ENCODE measurements at regions not wholly inside any gene's neighbourhood (a gene's known extent, or its start where the extent isn't known, plus 50 kb on each side); places are given as distances from the start of the nearest gene placed in this dataset.
"Not testable (repeated sequence)": the region's sequence is repeated elsewhere in the genome, so short reads cannot be mapped to it uniquely, and the experiment has no call there.

DNA sequence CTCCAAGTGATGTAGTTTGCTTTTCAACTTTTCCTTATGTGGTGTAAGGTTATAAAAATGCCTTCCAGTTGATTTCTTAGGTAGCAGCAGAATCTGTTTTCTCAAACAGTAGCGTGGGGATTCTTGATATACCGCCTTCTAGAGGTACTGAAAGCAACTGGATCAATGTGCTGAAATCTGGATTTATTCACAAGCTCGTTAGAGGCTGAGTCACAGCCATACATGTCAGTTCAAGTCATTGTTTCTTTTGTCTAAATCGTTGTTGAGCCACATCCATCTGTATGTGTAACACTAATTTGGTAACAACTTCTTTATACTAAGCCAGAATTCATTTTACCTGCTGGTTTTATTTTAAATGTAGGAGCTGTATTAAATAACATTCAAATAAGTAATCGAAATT, 200.0 kb upstream of the MAD2L1 start:
- DNase-seq (ENCODE audit: insufficient read length, low spot score) = no peak
- no peak for TF ChIP-seq POLR2A (IDR thresholded peaks at IDR 0.05; ENCODE audit: low read depth, low read length)
- no peak for FAIRE-seq

DNA sequence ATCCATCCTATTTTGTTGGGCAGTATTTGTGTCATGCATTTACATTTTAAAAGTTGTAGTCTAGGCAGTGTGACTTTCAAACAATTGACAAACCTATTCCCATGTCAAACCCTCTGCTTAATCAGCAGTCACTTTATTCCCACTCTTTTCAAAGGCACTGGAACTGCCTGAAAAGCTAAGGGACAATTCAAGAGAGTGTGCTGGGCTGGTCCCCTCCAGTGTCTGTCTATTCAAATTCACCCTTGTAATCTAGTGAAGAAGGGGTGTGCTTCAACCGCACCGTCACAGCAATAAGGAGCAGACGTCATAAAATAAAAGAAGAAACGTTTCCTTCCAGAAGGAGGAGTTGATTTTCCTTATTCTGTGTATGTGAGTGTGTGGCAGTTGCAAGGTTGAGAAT, 197.0 kb upstream of the MAD2L1 start:
- FAIRE-seq (no peak), DNase-seq (ENCODE audit: insufficient read length, low spot score) (no peak)
- TF ChIP-seq POLR2A (IDR thresholded peaks at IDR 0.05; ENCODE audit: low read depth, low read length) = no peak

DNA sequence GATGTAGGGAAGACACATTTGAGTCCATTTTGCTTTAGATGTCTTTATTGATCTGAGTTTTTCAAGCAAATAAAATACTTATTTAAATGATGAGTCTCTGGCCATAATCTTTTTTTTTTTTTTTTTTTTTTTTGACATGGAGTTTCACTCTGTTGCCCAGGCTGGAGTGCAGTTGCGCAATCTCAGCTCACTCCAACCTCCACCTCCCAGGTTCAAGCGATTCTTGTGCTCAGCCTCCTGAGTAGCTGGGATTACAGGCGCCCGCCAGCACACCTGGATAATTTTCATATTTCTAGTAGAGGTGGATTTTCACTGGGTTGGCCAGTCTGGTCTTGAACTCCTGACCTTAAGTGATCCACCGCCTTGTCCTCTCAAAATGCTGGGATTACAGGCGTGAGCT, 194.5 kb upstream of the MAD2L1 start:
- TF ChIP-seq POLR2A (IDR thresholded peaks at IDR 0.05; ENCODE audit: low read depth, low read length) = no peak
- FAIRE-seq (no peak), DNase-seq (ENCODE audit: insufficient read length, low spot score) (no peak)

DNA sequence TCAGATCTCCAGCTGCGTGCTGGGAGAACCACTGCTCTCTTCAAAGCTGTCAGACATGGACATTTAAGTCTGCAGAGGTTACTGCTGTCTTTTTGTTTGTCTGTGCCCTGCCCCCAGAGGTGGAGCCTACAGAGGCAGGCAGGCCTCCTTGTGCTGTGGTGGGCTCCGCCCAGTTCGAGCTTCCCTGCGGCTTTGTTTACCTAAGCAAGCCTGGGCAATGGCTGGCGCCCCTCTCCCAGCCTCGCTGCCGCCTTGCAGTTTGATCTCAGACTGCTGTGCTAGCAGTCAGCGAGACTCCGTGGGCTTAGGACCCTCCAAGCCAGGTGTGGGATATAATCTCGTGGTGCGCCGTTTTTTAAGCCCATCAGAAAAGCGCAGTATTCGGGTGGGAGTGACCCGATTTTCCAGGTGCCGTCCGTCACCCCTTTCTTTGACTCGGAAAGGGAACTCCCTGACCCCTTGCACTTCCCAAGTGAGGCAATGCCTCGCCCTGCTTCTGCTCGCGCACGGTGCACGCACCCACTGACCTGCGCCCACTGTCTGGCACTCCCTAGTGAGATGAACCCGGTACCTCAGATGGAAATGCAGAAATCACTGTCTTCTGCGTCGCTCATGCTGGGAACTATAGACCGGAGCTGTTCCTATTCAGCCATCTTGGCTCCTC, 189.6 kb upstream of the MAD2L1 start:
- FAIRE-seq; DNase-seq (ENCODE audit: insufficient read length, low spot score): not testable (repeated sequence)

- FAIRE-seq (no peak), DNase-seq (ENCODE audit: insufficient read length, low spot score) (no peak)
- TF ChIP-seq POLR2A (IDR thresholded peaks at IDR 0.05; ENCODE audit: low read depth, low read length) = no peak
Observed at GRCh38 chr4:120238277-120238973, 171.8 kb upstream of the MAD2L1 start.

DNA sequence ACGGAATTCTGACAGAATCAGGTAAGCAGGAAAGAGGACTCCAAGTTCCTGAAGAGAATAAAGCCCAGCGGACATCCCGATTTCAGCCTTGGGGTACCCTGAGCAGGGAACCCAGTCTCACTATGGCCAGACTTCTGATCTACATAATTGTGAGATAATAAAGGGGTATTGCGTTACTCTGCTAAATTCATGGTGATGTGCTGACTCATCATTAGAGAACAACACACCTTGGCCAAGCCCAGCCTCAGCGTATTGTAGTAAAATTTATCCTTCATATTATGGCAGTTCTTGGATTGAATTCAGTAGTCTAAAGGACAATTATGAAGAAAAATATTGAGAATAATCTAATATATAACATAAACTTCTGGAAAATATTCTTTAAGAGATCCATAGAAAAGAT, 170.2 kb upstream of the MAD2L1 start:
- TF ChIP-seq POLR2A (IDR thresholded peaks at IDR 0.05; ENCODE audit: low read depth, low read length) = no peak
- FAIRE-seq (no peak), DNase-seq (ENCODE audit: insufficient read length, low spot score) (no peak)

DNA sequence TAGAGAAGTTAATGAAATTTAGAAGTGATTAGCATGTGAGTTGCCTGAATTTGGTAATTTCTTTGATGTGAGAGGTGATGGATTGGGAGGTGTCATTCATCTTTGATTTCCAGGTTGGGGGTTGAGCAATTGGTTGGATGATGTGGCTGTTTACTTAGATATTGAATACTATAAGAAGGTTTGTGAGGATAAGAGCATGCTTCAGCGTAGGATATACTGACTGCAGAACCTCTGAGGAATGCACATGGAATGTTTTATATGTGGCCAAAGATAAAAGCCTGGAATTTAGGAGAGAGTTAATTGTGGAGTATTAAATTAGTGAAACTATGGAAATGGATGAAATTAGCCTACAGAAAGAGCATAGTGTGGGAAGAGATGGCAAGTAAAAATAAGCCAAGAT, 165.4 kb upstream of the MAD2L1 start:
- no peak for FAIRE-seq
- DNase-seq (ENCODE audit: insufficient read length, low spot score) = no peak
- no peak for TF ChIP-seq POLR2A (IDR thresholded peaks at IDR 0.05; ENCODE audit: low read depth, low read length)

- no peak for TF ChIP-seq POLR2A (IDR thresholded peaks at IDR 0.05; ENCODE audit: low read depth, low read length)
- FAIRE-seq = no peak
Observed at GRCh38 chr4:120228086-120228485, 161.4 kb upstream of the MAD2L1 start.

GRCh38 chr4:120227554-120227953, 160.9 kb upstream of the MAD2L1 start:
- no peak for FAIRE-seq
- DNase-seq (ENCODE audit: insufficient read length, low spot score) = no peak

More at GRCh38 chr4:120228086-120228485, 161.4 kb upstream of the MAD2L1 start:
- no peak for DNase-seq (ENCODE audit: insufficient read length, low spot score)

DNA sequence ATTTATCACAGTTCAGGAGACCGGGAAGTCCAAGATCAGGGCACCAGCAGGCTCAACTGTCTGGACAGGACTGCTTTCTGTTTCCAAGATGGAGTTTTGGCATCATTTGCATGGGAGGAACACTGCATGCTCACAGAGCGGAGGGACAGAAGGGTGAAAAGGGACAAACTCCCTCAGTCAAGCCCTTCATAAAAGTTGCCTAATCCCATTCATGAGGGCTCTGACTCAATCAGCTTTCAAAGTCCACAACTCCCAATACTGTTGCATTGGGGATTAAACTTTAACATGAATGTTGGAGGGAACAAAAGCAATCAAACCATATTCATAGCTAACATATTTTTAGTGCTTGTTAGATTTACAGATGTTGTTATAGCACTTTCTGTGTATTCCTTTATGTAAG, 158.9 kb upstream of the MAD2L1 start:
- no peak for DNase-seq (ENCODE audit: insufficient read length, low spot score)
- no peak for TF ChIP-seq POLR2A (IDR thresholded peaks at IDR 0.05; ENCODE audit: low read depth, low read length)
- no peak for FAIRE-seq

More at GRCh38 chr4:120227554-120227953, 160.9 kb upstream of the MAD2L1 start:
- no peak for TF ChIP-seq POLR2A (IDR thresholded peaks at IDR 0.05; ENCODE audit: low read depth, low read length)

- FAIRE-seq = no peak
- TF ChIP-seq POLR2A (IDR thresholded peaks at IDR 0.05; ENCODE audit: low read depth, low read length) = no peak
- DNase-seq (ENCODE audit: insufficient read length, low spot score) = no peak
Observed at GRCh38 chr4:120218981-120219380, 152.3 kb upstream of the MAD2L1 start.

- FAIRE-seq (no peak), DNase-seq (ENCODE audit: insufficient read length, low spot score) (no peak)
- no peak for TF ChIP-seq POLR2A (IDR thresholded peaks at IDR 0.05; ENCODE audit: low read depth, low read length)
Observed at GRCh38 chr4:120215350-120215749, 148.7 kb upstream of the MAD2L1 start.

DNA sequence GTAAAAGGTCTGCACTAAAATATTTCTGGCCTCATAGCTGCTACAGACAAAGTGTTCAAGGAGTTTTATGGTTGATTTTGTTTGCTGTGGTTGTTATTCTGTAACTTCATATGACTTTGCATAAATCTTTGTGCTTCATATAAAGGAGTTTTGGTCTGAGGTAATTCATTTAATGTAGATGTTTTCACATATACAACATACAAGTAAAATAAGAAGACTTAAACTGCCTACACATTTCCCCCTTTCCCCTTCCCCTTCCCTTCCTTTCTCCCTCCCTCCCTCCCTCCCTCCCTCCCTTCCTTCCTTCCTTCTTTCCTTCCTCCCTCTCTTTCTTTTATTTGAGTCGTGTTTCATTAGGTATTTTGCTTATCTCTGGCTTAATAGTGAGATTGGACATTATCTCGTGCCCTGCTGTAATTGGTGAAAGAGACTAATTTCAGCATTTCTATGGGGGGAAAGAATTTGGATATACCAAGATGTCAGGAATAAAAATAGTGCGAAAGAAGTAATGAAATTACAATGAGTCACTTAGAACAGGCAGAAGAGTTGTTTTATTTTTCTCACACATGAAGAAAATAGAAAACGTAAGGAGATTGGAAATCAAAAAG, 144.9 kb upstream of the MAD2L1 start:
- DNase-seq (ENCODE audit: insufficient read length, low spot score) (no peak), FAIRE-seq (no peak)
- TF ChIP-seq POLR2A (IDR thresholded peaks at IDR 0.05; ENCODE audit: low read depth, low read length) = no peak

DNA sequence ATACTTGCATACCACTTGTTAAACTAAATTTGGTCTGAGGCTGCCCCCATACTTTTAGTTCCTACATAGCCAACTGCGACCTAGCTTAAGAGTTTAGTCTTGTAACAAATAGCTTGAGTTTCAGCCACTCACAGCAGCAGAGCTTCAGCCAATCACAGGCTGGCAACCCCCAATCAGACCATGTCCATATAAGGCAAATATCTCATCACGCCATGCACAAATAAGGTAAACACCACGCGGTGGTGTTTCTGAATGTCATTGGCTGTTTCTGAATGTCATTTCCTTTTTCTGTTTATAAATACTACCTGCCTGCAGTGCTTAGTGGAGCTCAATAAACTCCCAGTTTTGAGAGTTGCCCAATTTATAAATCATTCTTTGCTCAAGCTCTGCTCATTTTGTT, 143.1 kb upstream of the MAD2L1 start:
- FAIRE-seq = no peak
- TF ChIP-seq POLR2A (IDR thresholded peaks at IDR 0.05; ENCODE audit: low read depth, low read length) = no peak
- DNase-seq (ENCODE audit: insufficient read length, low spot score) = no peak

- FAIRE-seq (no peak), DNase-seq (ENCODE audit: insufficient read length, low spot score) (no peak)
- no peak for TF ChIP-seq POLR2A (IDR thresholded peaks at IDR 0.05; ENCODE audit: low read depth, low read length)
Observed at GRCh38 chr4:120207021-120207420, 140.4 kb upstream of the MAD2L1 start.
